ENCODE measurements at regions not wholly inside any gene's neighbourhood (a gene's known extent, or its start where the extent isn't known, plus 50 kb on each side); places are given as distances from the start of the nearest gene placed in this dataset.
"Not testable (repeated sequence)": the region's sequence is repeated elsewhere in the genome, so short reads cannot be mapped to it uniquely, and the experiment has no call there.

DNA sequence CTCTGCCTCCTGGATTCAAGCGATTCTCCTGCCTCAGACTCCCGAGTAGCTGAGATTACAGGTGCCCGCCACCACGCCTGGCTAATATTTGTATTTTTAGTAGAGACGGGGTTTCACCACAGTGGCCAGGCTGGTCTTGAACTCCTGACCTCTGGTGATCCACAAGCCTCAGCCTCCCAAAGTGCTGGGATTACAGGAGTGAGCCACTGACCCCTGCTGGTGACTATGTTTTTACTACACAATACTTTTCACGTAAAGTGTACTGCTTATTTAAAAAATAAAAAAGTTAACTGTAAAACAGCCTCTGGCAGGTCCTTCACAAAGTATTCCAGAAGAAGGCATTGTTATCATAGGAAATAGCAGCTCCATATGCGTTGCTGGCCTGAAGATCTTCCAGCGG is 345.2 kb upstream of the POU5F2 start:
- ATAC-seq (ENCODE audit: low read depth); H3K14ac ChIP-seq (replicated peaks; ENCODE audit: low read depth, low read length); H4K5ac ChIP-seq (ENCODE audit: low read depth, low read length); H2BK15ac ChIP-seq (ENCODE audit: low read depth, low read length); H2BK120ac ChIP-seq (ENCODE audit: low read depth, low read length); H2BK5ac ChIP-seq (ENCODE audit: low read depth, low read length, poor library complexity, severe bottlenecking); CTCF ChIA-PET; H3K4ac ChIP-seq (ENCODE audit: low read depth, low read length); H3K9me3 ChIP-seq (ENCODE audit: control insufficient read depth, insufficient read depth, low read length); dilution Hi-C loops (cut with HindIII; ENCODE audit: low sequenced_read_pairs, unreplicated experiment); H2AK5ac ChIP-seq (ENCODE audit: low read depth, low read length); H2AK9ac ChIP-seq (replicated peaks; ENCODE audit: low read depth, low read length, poor library complexity); H3K56ac ChIP-seq (ENCODE audit: extremely low read depth, insufficient read depth, low read length); BruUV-seq (replicated peaks); H4K8ac ChIP-seq (ENCODE audit: low read depth in 2 of 2, low read length in 2 of 2); H3K18ac ChIP-seq (ENCODE audit: low read depth, low read length); intact Hi-C loops (cut with micrococcal nuclease); H3K9ac ChIP-seq (ENCODE audit: low read depth, low read length); H2BK20ac ChIP-seq (ENCODE audit: low read depth, low read length); H3K79me1 ChIP-seq (ENCODE audit: low read depth in 1 of 2, low read length in 2 of 2); H3K9me1 ChIP-seq (ENCODE audit: insufficient read depth, low read length); H3K27me3 ChIP-seq (ENCODE audit: control insufficient read depth, insufficient read depth, low read length); H3K36me3 ChIP-seq (ENCODE audit: control insufficient read depth, insufficient read depth, low read length); H3K23ac ChIP-seq (ENCODE audit: low read depth, low read length); POLR2A ChIA-PET (ENCODE audit: unreplicated experiment); H3K4me3 ChIP-seq (ENCODE audit: insufficient read depth, low read depth, low read length); H3K27ac ChIP-seq (ENCODE audit: insufficient read depth, low read length); in situ Hi-C loops (cut with MboI; ENCODE audit: low sequenced_read_pairs); H2AFZ ChIP-seq (replicated peaks; ENCODE audit: low read length, poor library complexity); H4K20me1 ChIP-seq (ENCODE audit: insufficient read depth, low read length); H3K4me1 ChIP-seq (ENCODE audit: control insufficient read depth, insufficient read depth, low read length); H3K4me2 ChIP-seq (ENCODE audit: low read depth, low read length); DNase-seq; H4K91ac ChIP-seq (ENCODE audit: insufficient read depth, low read depth, low read length): not testable (repeated sequence)
- TF ChIP-seq CTCF (conservative IDR thresholded peaks at IDR 0.05; ENCODE audit: low read depth, low read length) = 0 out of 2 replicates have a peak, but pooled peaks have one; percentile 11
- 92% methylated on average over 2 of the region's 8 CpGs; no CpG with 5 or more reads in 1 of the 2 experiments for WGBS, 2 experiments (ENCODE audit: extremely low coverage in 2 of 2, insufficient read length in 1 of 2)
